ENCODE measurements at regions not wholly inside any gene's neighbourhood (a gene's known extent, or its start where the extent isn't known, plus 50 kb on each side); places are given as distances from the start of the nearest gene placed in this dataset.

GRCh38 chr4:10963241-10963640 lies 278.7 kb upstream of the CLNK start:
- no peak for TF ChIP-seq POLR2AphosphoS5 (IDR thresholded peaks at IDR 0.05)
- TF ChIP-seq, protein P1, sequence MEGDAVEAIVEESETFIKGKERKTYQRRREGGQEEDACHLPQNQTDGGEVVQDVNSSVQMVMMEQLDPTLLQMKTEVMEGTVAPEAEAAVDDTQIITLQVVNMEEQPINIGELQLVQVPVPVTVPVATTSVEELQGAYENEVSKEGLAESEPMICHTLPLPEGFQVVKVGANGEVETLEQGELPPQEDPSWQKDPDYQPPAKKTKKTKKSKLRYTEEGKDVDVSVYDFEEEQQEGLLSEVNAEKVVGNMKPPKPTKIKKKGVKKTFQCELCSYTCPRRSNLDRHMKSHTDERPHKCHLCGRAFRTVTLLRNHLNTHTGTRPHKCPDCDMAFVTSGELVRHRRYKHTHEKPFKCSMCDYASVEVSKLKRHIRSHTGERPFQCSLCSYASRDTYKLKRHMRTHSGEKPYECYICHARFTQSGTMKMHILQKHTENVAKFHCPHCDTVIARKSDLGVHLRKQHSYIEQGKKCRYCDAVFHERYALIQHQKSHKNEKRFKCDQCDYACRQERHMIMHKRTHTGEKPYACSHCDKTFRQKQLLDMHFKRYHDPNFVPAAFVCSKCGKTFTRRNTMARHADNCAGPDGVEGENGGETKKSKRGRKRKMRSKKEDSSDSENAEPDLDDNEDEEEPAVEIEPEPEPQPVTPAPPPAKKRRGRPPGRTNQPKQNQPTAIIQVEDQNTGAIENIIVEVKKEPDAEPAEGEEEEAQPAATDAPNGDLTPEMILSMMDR (IDR thresholded peaks at IDR 0.05), result no peak

All from gastroesophageal sphincter (tissue), 3 donors.